ENCODE measurements at regions not wholly inside any gene's neighbourhood (a gene's known extent, or its start where the extent isn't known, plus 50 kb on each side); places are given as distances from the start of the nearest gene placed in this dataset.

DNA sequence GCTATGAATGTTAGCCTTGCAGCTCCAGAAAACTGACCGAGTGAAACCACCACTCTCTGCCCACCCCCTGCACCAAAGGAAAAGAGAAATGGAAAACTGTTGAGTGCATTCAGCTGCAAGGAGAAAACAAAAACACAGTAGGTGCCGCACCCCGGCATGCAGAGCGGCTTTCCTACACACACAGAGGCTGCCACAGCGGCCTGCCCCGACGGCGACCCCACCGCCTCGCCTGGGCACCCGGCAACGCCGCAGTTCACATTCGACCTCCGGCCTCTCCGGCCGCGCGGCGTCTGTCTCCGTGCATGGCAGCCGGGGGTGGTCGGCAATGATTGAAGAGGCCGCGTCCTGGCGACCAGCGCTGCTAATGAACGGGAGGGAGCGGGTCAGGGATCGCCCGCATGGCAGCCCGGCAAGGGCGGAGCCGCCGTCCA lies 417.1 kb upstream of the SALL3 start:
- no peak overlapping the region for H3K4me3 ChIP-seq (ENCODE audit: low read depth, low read length)
- TF ChIP-seq, protein P1, sequence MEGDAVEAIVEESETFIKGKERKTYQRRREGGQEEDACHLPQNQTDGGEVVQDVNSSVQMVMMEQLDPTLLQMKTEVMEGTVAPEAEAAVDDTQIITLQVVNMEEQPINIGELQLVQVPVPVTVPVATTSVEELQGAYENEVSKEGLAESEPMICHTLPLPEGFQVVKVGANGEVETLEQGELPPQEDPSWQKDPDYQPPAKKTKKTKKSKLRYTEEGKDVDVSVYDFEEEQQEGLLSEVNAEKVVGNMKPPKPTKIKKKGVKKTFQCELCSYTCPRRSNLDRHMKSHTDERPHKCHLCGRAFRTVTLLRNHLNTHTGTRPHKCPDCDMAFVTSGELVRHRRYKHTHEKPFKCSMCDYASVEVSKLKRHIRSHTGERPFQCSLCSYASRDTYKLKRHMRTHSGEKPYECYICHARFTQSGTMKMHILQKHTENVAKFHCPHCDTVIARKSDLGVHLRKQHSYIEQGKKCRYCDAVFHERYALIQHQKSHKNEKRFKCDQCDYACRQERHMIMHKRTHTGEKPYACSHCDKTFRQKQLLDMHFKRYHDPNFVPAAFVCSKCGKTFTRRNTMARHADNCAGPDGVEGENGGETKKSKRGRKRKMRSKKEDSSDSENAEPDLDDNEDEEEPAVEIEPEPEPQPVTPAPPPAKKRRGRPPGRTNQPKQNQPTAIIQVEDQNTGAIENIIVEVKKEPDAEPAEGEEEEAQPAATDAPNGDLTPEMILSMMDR (IDR thresholded peaks at IDR 0.05; ENCODE audit: borderline replicate concordance, insufficient read depth, low read depth, low read length): no peak

DNA sequence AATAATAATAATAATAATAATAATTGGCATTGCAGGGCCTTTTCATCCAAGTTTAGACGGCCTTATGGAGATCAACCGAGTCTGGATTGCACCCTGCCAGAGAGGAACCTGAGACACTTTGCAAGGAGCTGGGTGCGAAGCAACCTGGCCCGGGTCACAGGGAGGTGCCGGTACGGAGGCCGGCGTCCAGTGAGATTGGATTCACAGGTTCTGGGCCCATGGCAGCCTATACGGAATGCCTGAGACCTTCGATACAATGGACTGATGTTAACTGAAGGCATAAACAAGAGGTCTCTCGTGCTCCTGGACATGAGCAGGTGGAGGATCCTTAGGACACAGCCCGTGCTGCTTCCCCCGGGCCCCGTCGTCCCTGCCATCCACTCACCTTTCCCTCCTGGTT lies 416.5 kb upstream of the SALL3 start:
- H3K4me3 ChIP-seq (ENCODE audit: low read depth, low read length): no peak overlapping the region
- TF ChIP-seq, protein P1 (IDR thresholded peaks at IDR 0.05; ENCODE audit: borderline replicate concordance, insufficient read depth, low read depth, low read length): no peak

DNA sequence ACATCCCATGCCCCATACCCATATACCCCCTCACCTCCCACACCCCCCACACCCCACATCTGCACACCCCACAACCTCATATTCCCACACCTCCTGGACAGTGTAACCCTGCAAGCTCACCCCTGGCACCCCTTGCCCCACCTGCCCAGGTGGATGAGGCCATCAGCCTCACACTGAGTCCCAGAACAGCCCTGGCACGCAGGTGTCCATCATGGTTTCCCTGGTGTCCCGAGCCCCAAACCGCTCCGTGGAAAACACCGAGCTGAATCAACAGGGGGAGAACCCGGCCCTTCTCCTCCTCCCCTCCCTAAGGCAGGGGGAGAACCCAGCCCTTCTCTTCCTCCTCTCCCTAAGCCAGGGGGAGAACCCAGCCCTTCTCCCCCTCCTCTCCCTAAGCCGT lies 415.6 kb upstream of the SALL3 start:
- H3K4me3 ChIP-seq (ENCODE audit: low read depth, low read length): no peak overlapping the region
- TF ChIP-seq, protein P1 (IDR thresholded peaks at IDR 0.05; ENCODE audit: borderline replicate concordance, insufficient read depth, low read depth, low read length): no peak

DNA sequence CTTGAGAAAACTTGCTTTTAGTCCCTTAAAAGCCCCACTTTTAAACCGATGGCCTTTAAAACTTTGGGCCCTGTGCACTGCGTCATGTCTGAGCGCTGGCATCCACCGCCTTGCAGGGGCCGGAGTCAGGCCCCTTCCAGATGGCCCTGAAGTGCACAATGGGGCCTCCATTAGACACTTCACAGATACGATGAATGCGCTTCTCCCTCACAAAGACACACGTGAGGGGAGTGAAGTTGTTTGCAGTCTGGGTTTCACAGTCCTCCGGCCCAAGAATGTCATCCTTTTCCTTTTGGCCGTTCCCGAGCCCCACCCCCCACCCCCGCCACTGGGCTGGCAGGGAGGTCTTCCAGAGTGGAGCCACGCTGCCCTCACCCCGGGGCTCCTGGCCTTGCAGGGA lies 415.1 kb upstream of the SALL3 start:
- TF ChIP-seq, protein P1 (IDR thresholded peaks at IDR 0.05; ENCODE audit: borderline replicate concordance, insufficient read depth, low read depth, low read length): no peak
- H3K4me3 ChIP-seq (ENCODE audit: low read depth, low read length): no peak overlapping the region

DNA sequence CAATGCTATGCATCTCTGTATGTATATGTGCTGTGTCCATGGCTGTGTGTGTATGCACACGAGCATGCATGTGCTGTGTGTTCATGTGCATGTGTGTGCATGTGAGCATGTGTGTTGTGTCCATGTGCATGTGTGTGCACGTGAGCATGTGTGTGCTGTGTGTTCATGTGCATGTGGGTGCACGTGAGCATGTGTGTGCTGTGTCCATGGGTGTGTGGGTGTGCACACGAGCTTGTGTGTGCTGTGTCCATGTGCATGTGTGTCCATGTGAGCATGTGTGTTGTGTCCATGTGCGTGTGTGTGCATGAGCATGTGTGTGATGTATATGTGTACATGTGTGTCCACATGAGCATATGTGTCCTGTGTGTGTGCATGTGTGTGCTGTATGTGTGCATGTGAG lies 414.4 kb upstream of the SALL3 start:
- H3K4me3 ChIP-seq (ENCODE audit: low read depth, low read length): no peak overlapping the region
- TF ChIP-seq, protein P1 (IDR thresholded peaks at IDR 0.05; ENCODE audit: borderline replicate concordance, insufficient read depth, low read depth, low read length): no peak

DNA sequence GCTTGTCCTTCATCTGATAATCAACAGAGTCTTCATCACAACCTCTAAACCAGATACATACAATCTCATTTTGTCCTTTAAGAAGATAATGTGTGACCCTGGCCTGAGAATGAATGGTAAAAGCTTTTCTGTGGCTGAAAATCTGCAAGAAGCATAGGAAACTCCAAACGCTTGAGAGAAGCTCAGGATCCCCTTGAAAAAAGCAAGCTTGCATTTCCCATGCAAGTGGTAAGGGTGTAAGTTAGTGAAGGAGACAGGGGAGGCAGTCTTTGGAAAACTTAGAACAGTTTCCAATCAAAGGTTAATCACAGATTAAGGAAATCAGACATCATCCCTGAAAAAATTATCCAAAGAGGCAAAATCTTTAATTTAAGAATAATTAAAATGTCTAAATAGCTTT lies 413.6 kb upstream of the SALL3 start:
- TF ChIP-seq, protein P1 (IDR thresholded peaks at IDR 0.05; ENCODE audit: borderline replicate concordance, insufficient read depth, low read depth, low read length): no peak
- no peak overlapping the region for H3K4me3 ChIP-seq (ENCODE audit: low read depth, low read length)

DNA sequence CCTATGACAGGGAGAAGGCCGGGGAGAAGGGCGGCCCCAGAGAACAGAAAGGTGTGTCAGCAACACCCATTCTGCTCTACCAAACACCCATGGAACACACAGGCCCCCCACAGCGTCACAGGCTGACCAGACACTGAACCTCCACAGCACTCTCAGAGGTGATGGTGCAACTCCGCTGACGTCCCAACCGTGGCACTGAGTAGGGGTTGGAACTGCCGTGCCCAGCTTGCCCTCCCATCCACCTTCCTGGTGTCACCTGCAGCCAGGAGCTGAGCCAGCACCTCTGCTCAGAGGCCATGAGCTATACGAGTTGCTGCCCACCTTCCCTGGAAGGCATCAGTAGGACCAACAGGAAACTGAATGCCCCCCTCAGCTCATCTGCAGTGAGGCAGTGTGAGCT lies 412.9 kb upstream of the SALL3 start:
- no peak overlapping the region for H3K4me3 ChIP-seq (ENCODE audit: low read depth, low read length)
- TF ChIP-seq, protein P1 (IDR thresholded peaks at IDR 0.05; ENCODE audit: borderline replicate concordance, insufficient read depth, low read depth, low read length): no peak
